WTC11 (cell line): ENCODE measurements at regions not wholly inside any gene's neighbourhood (a gene's known extent, or its start where the extent isn't known, plus 50 kb on each side); places are given as distances from the start of the nearest gene placed in this dataset.

Experiments
- ATAC-seq: fragments of 200-7000 bp; cut with Tn5 transposase; 2 replicates; pipeline ENCODE4 v1.10.0; 2021; ENCODE audit warnings: mild to moderate bottlenecking, moderate library complexity
- CTCF ChIA-PET: fragments of 300-600 bp; sonication (Branson Sonifier 250); formaldehyde crosslinking; loops from one replicate; lab custom pipeline; 2021; ENCODE audit warnings: antibody characterized with exemption; lab: Charles Lee
- POLR2A ChIA-PET: fragments of 350-600 bp; sonication (Branson Sonifier 250); formaldehyde crosslinking; loops from one replicate; lab custom pipeline; 2021; ENCODE audit warnings: antibody characterized with exemption; lab: Charles Lee
- DNase-seq: peaks from one replicate; pipeline ENCODE4 v3.0.0; 2021; ENCODE audit warnings: low spot score
- H3K27ac Mint-ChIP-seq: 2 replicates; pipeline ENCODE4 v1.8.0; 2021; ENCODE audit warnings: mixed read lengths
- H3K27me3 Mint-ChIP-seq: 2 replicates; pipeline ENCODE4 v1.8.0; 2021; ENCODE audit warnings: low read depth, mild to moderate bottlenecking, moderate library complexity, mixed read lengths
- H3K36me3 Mint-ChIP-seq: 2 replicates; pipeline ENCODE4 v1.8.0; 2021; ENCODE audit warnings: mixed read lengths
- H3K4me1 Mint-ChIP-seq: 2 replicates; pipeline ENCODE4 v1.8.0; 2022; ENCODE audit warnings: mixed read lengths
- H3K4me3 Mint-ChIP-seq: 2 replicates; pipeline ENCODE4 v1.8.0; 2021; ENCODE audit warnings: mild to moderate bottlenecking, moderate library complexity, mixed read lengths
- H3K9me3 Mint-ChIP-seq: 2 replicates; pipeline ENCODE4 v1.8.0; 2021; ENCODE audit warnings: mixed read lengths
- CBFB ChIP-seq: sonication (generic); formaldehyde crosslinking; IDR thresholded peaks from 2 replicates; pipeline ENCODE4 v1.8.1; 2022; ENCODE audit warnings: mild to moderate bottlenecking, low read depth, missing genetic modification reagents
- CREM ChIP-seq: sonication (generic); formaldehyde crosslinking; IDR thresholded peaks from 2 replicates; pipeline ENCODE4 v1.8.1; 2022; ENCODE audit warnings: mild to moderate bottlenecking, missing genetic modification reagents, moderate library complexity
- GTF2I ChIP-seq: fragments of 250-450 bp; sonication (Bioruptor Pico); conservative IDR thresholded peaks from 2 replicates; pipeline ENCODE4 v1.4.0; 2021; ENCODE audit warnings: mild to moderate bottlenecking
- HMGA2 ChIP-seq: fragments of 250-450 bp; sonication (Bioruptor Pico); IDR thresholded peaks from 2 replicates; pipeline ENCODE4 v1.4.0; 2021; ENCODE audit warnings: mild to moderate bottlenecking, moderate library complexity
- OVOL2 ChIP-seq: fragments of 250-450 bp; sonication (Bioruptor Pico); IDR thresholded peaks from 2 replicates; pipeline ENCODE4 v1.9.0; 2021; ENCODE audit warnings: mild to moderate bottlenecking, borderline replicate concordance
- PRRX2 ChIP-seq: fragments of 250-450 bp; sonication (Bioruptor Pico); IDR thresholded peaks from 2 replicates; pipeline ENCODE4 v1.8.0; 2021; ENCODE audit warnings: mild to moderate bottlenecking
- SOX15 ChIP-seq: fragments of 250-450 bp; sonication (Bioruptor Pico); IDR thresholded peaks from 2 replicates; pipeline ENCODE4 v1.9.0; 2021; ENCODE audit warnings: mild to moderate bottlenecking
- TCF7 ChIP-seq: sonication (generic); formaldehyde crosslinking; IDR thresholded peaks from 2 replicates; pipeline ENCODE4 v1.8.0; 2022; ENCODE audit warnings: mild to moderate bottlenecking, low read depth, missing genetic modification reagents, moderate library complexity
- TF ChIP-seq, protein P1 (sequence below): sonication (generic); formaldehyde crosslinking; IDR thresholded peaks from 2 replicates; pipeline ENCODE4 v1.8.1; 2022; ENCODE audit warnings: low read depth, mild to moderate bottlenecking, moderate library complexity, missing genetic modification reagents, borderline replicate concordance
- TF ChIP-seq, protein P2 (sequence below): sonication (generic); formaldehyde crosslinking; IDR thresholded peaks from 2 replicates; pipeline ENCODE4 v1.8.1; 2022; ENCODE audit warnings: low read depth, missing genetic modification reagents, borderline replicate concordance
- TF ChIP-seq, protein P3 (sequence below): sonication (generic); formaldehyde crosslinking; IDR thresholded peaks from 2 replicates; pipeline ENCODE4 v1.8.1; 2023; ENCODE audit warnings: mild to moderate bottlenecking, missing genetic modification reagents
- TF ChIP-seq, protein P4 (sequence below): sonication (generic); formaldehyde crosslinking; IDR thresholded peaks from 2 replicates; pipeline ENCODE4 v1.8.1; 2022; ENCODE audit warnings: mild to moderate bottlenecking, missing genetic modification reagents, moderate library complexity, borderline replicate concordance
- TF ChIP-seq, protein P5 (sequence below): fragments of 250-450 bp; sonication (Bioruptor Pico); IDR thresholded peaks from 2 replicates; pipeline ENCODE4 v2.1.2; 2022; ENCODE audit warnings: mild to moderate bottlenecking, moderate library complexity
- TF ChIP-seq, protein P6 (sequence below): sonication (generic); formaldehyde crosslinking; IDR thresholded peaks from 2 replicates; pipeline ENCODE4 v1.8.0; 2022; ENCODE audit warnings: mild to moderate bottlenecking, missing genetic modification reagents
- TF ChIP-seq, protein P7 (sequence below): fragments of 250-450 bp; sonication (Bioruptor Pico); IDR thresholded peaks from 2 replicates; pipeline ENCODE4 v1.9.0; 2021; ENCODE audit warnings: mild to moderate bottlenecking

DNA sequence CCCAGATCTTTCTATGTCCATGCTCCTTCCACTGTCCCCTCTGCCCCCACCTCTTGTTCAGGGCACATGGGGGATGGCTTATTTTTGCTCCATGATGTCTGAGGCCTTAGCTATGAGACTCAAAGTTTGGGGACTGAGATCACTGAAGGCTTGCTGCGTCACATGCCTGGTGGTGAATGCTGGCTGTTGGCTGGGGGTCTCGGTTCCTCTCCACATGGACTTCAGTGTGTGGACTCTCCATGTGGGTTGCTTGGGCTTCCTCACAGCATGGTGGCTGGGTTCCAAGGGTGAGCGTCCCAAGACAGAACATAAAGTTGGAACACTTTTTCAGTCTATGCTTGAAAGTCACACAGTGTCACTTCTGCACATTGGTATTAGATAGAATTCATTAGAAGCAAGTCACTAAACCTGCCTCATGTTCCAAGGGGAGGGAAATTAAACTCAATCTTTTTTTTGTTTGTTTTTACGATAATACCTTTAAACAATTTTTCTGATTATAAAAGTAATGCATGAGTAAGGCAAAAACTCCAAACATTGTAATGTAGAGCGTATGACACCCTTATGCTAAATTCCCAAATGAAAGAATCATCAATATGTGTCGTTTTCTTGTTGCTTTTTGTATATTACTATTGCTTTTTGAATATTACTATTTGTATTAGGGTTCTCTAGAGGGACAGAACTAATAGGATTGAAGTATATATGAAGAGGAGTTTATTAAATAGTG is 111.7 kb downstream of the MYCN start:
- Mint-ChIP-seq H3K27me3 (no peaks in the 10 kb centered on the region; the same call in none of the 2 replicates), H3K4me1 (peaks cover 38% of the 10 kb centered on the region), H3K4me3 (no peak overlapping the region)
- TF ChIP-seq, protein P1, sequence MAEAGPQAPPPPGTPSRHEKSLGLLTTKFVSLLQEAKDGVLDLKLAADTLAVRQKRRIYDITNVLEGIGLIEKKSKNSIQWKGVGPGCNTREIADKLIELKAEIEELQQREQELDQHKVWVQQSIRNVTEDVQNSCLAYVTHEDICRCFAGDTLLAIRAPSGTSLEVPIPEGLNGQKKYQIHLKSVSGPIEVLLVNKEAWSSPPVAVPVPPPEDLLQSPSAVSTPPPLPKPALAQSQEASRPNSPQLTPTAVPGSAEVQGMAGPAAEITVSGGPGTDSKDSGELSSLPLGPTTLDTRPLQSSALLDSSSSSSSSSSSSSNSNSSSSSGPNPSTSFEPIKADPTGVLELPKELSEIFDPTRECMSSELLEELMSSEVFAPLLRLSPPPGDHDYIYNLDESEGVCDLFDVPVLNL (CRISPR knock-in tag): no peak
- TF ChIP-seq PRRX2: no peak
- TF ChIP-seq SOX15 (CRISPR knock-in tag): no peak
- no peak for TF ChIP-seq CREM
- no peak for TF ChIP-seq CBFB (CRISPR knock-in tag)
- TF ChIP-seq, protein P2, sequence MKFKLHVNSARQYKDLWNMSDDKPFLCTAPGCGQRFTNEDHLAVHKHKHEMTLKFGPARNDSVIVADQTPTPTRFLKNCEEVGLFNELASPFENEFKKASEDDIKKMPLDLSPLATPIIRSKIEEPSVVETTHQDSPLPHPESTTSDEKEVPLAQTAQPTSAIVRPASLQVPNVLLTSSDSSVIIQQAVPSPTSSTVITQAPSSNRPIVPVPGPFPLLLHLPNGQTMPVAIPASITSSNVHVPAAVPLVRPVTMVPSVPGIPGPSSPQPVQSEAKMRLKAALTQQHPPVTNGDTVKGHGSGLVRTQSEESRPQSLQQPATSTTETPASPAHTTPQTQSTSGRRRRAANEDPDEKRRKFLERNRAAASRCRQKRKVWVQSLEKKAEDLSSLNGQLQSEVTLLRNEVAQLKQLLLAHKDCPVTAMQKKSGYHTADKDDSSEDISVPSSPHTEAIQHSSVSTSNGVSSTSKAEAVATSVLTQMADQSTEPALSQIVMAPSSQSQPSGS (CRISPR knock-in tag): no peak
- TF ChIP-seq, protein P3, sequence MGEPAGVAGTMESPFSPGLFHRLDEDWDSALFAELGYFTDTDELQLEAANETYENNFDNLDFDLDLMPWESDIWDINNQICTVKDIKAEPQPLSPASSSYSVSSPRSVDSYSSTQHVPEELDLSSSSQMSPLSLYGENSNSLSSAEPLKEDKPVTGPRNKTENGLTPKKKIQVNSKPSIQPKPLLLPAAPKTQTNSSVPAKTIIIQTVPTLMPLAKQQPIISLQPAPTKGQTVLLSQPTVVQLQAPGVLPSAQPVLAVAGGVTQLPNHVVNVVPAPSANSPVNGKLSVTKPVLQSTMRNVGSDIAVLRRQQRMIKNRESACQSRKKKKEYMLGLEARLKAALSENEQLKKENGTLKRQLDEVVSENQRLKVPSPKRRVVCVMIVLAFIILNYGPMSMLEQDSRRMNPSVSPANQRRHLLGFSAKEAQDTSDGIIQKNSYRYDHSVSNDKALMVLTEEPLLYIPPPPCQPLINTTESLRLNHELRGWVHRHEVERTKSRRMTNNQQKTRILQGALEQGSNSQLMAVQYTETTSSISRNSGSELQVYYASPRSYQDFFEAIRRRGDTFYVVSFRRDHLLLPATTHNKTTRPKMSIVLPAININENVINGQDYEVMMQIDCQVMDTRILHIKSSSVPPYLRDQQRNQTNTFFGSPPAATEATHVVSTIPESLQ (CRISPR knock-in tag): no peak
- TF ChIP-seq, protein P4, sequence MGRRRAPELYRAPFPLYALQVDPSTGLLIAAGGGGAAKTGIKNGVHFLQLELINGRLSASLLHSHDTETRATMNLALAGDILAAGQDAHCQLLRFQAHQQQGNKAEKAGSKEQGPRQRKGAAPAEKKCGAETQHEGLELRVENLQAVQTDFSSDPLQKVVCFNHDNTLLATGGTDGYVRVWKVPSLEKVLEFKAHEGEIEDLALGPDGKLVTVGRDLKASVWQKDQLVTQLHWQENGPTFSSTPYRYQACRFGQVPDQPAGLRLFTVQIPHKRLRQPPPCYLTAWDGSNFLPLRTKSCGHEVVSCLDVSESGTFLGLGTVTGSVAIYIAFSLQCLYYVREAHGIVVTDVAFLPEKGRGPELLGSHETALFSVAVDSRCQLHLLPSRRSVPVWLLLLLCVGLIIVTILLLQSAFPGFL (CRISPR knock-in tag): no peak
- TF ChIP-seq, all 79 proteins: peak for 0
- ChIA-PET POLR2A (no interaction called here), CTCF (interaction anchor here (1.4 kb wide), 1 partner anchor 18 kb away, joined by 8 read pairs; no protein-coding TSS in a partner anchor)
- no peak for ATAC-seq
- Mint-ChIP-seq H3K9me3 (peaks cover 5% of the 10 kb centered on the region), H3K27ac (no peak overlapping the region), H3K36me3 (no peaks in the 10 kb centered on the region)
- no peak for DNase-seq

DNA sequence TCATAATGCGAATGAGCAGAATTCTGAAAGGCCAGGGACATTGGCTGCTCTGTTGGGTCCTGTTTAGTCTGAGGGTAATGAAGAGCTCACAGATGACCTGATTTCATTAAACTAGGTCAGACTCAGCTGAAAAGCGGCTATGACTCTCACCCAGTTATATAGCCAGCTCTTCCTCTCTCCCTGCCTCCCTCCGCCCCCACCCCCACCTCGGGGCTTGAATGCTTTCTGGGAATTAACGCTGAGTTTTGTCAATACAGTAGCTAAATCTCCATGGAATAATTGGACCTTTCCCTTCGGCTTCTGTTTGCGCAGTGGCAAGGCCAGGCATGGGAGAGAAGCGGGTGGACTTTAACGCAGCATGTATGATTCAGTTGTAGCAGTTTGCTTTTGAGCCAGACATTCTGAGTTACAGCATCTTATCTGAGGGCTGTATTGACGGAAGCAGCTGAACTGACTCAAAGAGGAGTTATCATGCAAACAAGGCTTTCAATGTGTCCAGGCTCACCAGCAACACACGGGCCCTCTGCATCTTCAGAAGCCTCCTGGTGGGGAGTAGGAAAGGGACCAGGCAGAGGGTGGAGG is 110.6 kb downstream of the MYCN start:
- H3K9me3 Mint-ChIP-seq: peaks cover 4% of the 10 kb centered on the region; the same call in 1 of the 2 replicates
- ChIA-PET POLR2A (interaction anchor here (0.5 kb wide), 2 partner anchors 30 to 41 kb away, joined by 3 read pairs; no protein-coding TSS in a partner anchor), CTCF (interaction anchor here (1.0 to 1.4 kb wide), 3 partner anchors 17 to 231 kb away, joined by 3 to 8 read pairs (median 4); no protein-coding TSS in a partner anchor)
- peaks cover 32% of the 10 kb centered on the region for H3K4me1 Mint-ChIP-seq
- ATAC-seq: peak; percentile 46
- no peak overlapping the region for H3K27ac Mint-ChIP-seq
- DNase-seq: no peak
- H3K27me3 Mint-ChIP-seq: no peaks in the 10 kb centered on the region; the same call in none of the 2 replicates
- TF ChIP-seq, protein P5, sequence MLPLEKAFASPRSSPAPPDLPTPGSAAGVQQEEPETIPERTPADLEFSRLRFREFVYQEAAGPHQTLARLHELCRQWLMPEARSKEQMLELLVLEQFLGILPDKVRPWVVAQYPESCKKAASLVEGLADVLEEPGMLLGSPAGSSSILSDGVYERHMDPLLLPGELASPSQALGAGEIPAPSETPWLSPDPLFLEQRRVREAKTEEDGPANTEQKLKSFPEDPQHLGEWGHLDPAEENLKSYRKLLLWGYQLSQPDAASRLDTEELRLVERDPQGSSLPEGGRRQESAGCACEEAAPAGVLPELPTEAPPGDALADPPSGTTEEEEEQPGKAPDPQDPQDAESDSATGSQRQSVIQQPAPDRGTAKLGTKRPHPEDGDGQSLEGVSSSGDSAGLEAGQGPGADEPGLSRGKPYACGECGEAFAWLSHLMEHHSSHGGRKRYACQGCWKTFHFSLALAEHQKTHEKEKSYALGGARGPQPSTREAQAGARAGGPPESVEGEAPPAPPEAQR (CRISPR knock-in tag): no peak
- no peak for TF ChIP-seq HMGA2 (CRISPR knock-in tag)
- TF ChIP-seq, all 79 proteins: peak for 0
- H3K36me3 Mint-ChIP-seq: no peaks in the 10 kb centered on the region
- H3K4me3 Mint-ChIP-seq: no peak overlapping the region

DNA sequence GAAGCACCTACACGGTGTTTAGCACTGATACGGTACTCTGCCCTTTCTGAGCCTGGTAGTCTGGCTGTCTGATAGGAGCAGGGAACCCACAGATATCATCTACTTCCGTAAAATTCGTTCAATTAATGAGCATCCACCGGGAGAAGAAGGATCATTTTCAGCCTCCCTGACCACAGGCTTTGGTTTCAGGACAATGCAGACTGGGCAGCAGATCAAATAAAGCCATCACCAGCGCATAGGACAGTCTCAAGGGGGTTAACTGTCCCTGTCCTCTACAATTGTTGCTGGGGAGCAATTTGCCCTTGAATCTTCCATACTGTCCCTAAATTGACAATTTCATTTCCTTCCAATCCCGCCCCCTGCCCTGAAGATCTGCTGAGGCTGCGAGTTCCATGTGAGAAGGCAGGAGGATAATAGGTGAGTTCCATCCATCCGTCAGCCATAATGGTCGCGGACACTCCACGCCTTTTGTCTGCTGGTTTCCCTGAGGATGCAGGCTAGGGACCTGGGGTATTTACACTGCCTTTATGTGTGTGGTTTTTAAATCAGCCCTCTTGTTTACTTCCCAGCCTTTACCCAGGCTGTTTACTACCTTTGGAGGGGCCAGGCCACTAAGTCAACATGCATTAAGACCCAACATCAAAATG is 110.0 kb downstream of the MYCN start:
- H3K27ac Mint-ChIP-seq: no peak overlapping the region
- peaks cover 4% of the 10 kb centered on the region; the same call in 1 of the 2 replicates for H3K9me3 Mint-ChIP-seq
- no peaks in the 10 kb centered on the region for H3K36me3 Mint-ChIP-seq
- ATAC-seq (peak; percentile 22; the same call in 1 of the 2 replicates), DNase-seq (no peak)
- peaks cover 26% of the 10 kb centered on the region for H3K4me1 Mint-ChIP-seq
- no peak overlapping the region for H3K4me3 Mint-ChIP-seq
- ChIA-PET POLR2A (no interaction called here), CTCF (interaction anchor here (1.0 to 1.4 kb wide), 3 partner anchors 16 to 232 kb away, joined by 3 to 8 read pairs (median 4); no protein-coding TSS in a partner anchor)
- no peaks in the 10 kb centered on the region; the same call in none of the 2 replicates for H3K27me3 Mint-ChIP-seq
- TF ChIP-seq TCF7 (CRISPR knock-in tag) (no peak), OVOL2 (no peak), GTF2I (CRISPR knock-in tag) (no peak), SOX15 (CRISPR knock-in tag) (no peak), PRRX2 (no peak)
- TF ChIP-seq, protein P6, sequence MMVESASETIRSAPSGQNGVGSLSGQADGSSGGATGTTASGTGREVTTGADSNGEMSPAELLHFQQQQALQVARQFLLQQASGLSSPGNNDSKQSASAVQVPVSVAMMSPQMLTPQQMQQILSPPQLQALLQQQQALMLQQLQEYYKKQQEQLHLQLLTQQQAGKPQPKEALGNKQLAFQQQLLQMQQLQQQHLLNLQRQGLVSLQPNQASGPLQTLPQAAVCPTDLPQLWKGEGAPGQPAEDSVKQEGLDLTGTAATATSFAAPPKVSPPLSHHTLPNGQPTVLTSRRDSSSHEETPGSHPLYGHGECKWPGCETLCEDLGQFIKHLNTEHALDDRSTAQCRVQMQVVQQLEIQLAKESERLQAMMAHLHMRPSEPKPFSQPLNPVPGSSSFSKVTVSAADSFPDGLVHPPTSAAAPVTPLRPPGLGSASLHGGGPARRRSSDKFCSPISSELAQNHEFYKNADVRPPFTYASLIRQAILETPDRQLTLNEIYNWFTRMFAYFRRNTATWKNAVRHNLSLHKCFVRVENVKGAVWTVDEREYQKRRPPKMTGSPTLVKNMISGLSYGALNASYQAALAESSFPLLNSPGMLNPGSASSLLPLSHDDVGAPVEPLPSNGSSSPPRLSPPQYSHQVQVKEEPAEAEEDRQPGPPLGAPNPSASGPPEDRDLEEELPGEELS (CRISPR knock-in tag): no peak
- TF ChIP-seq, protein P7, sequence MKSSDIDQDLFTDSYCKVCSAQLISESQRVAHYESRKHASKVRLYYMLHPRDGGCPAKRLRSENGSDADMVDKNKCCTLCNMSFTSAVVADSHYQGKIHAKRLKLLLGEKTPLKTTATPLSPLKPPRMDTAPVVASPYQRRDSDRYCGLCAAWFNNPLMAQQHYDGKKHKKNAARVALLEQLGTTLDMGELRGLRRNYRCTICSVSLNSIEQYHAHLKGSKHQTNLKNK (CRISPR knock-in tag): no peak
